WTC11 (cell line): ENCODE measurements at regions not wholly inside any gene's neighbourhood (a gene's known extent, or its start where the extent isn't known, plus 50 kb on each side); places are given as distances from the start of the nearest gene placed in this dataset.

Experiments
- ATF6 ChIP-seq: sonication (generic); formaldehyde crosslinking; IDR thresholded peaks from 2 replicates; pipeline ENCODE4 v1.8.1; 2023; ENCODE audit warnings: mild to moderate bottlenecking, missing genetic modification reagents
- CREB1 ChIP-seq: sonication (generic); formaldehyde crosslinking; IDR thresholded peaks from 2 replicates; pipeline ENCODE4 v1.8.0; 2023; ENCODE audit warnings: mild to moderate bottlenecking, missing genetic modification reagents
- CTCF ChIP-seq: fragments of 200-600 bp; IDR thresholded peaks from 2 replicates; pipeline ENCODE4 v1.8.0; 2022; ENCODE audit warnings: antibody characterized with exemption
- E2F5 ChIP-seq: sonication (generic); formaldehyde crosslinking; IDR thresholded peaks from 2 replicates; pipeline ENCODE4 v1.8.1; 2022; ENCODE audit warnings: mild to moderate bottlenecking, moderate library complexity, missing genetic modification reagents
- IRF2 ChIP-seq: sonication (generic); formaldehyde crosslinking; IDR thresholded peaks from 2 replicates; pipeline ENCODE4 v1.8.0; 2022; ENCODE audit warnings: low read depth, missing genetic modification reagents, borderline replicate concordance
- PREB ChIP-seq: sonication (generic); formaldehyde crosslinking; IDR thresholded peaks from 2 replicates; pipeline ENCODE4 v1.8.1; 2022; ENCODE audit warnings: mild to moderate bottlenecking, missing genetic modification reagents, moderate library complexity, borderline replicate concordance
- RORB ChIP-seq: fragments of 250-450 bp; sonication (Bioruptor Pico); IDR thresholded peaks from 2 replicates; pipeline ENCODE4 v1.9.0; 2021; ENCODE audit warnings: mild to moderate bottlenecking

- TF ChIP-seq PREB (CRISPR knock-in tag) (no peak), IRF2 (CRISPR knock-in tag) (no peak), RORB (CRISPR knock-in tag) (no peak), ATF6 (CRISPR knock-in tag) (no peak), E2F5 (CRISPR knock-in tag) (no peak), CREB1 (CRISPR knock-in tag) (no peak), CTCF (no peak)
Measured at GRCh38 chr2:11968521-11968920, 222.1 kb downstream of the LPIN1 start.
